ENCODE measurements at regions not wholly inside any gene's neighbourhood (a gene's known extent, or its start where the extent isn't known, plus 50 kb on each side); places are given as distances from the start of the nearest gene placed in this dataset.

DNA sequence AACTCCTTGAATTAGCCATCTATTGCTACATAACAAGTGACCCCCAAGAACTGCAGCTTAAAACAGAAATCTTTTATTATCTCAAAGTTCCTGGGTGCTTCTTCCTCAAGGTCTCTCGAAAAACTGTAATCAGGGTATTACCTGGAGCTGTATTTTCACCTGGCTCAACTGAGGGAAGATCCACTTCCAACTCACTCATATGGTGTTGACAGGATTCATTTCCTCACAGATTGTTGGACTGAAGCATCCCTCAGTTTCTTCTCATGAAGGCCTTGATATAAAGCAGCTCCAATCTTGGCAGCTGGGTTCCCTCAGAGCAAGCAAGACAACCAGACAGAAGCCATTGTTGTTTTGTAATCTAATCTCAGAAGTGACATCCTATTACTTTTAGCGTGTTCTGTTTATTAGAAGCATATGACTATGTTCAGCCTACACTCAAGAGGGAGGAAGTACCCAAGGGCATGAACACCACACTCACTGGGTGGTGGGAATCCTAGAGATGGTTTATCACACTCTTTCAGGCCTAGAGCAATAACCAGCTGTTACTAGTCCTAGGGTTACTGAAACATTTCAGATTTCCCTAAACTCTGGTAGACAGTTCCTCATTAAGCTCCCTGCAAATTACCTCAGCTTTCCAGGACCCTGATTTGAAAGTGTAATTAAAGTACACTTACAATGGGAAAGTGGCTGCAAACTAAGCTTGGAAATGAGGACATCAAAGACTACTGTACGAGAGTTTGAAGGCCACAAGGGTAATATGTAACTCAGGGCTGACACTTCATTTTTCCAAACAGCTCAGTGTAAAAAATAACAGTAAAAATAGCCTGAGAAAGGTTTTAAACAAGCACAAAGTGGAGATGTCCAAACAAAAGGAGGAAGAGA lies 222.2 kb downstream of the SEC23A start (continued):
- TF ChIP-seq ZNF773 (CRISPR knock-in tag; IDR thresholded peaks at IDR 0.05; ENCODE audit: borderline replicate concordance) (no peak), ZNF124 (CRISPR knock-in tag; IDR thresholded peaks at IDR 0.05) (no peak), ZNF142 (CRISPR knock-in tag; IDR thresholded peaks at IDR 0.05) (no peak), ISL2 (CRISPR knock-in tag; IDR thresholded peaks at IDR 0.05) (peak; percentile 65; the same call in 1 of the 2 replicates), ZBTB40 (IDR thresholded peaks at IDR 0.05) (no peak), ZBTB40 (CRISPR knock-in tag; IDR thresholded peaks at IDR 0.05) (no peak; the same call in 1 of the 2 replicates), CAMTA2 (CRISPR knock-in tag; IDR thresholded peaks at IDR 0.05; ENCODE audit: borderline replicate concordance) (no peak), ZNF549 (CRISPR knock-in tag; IDR thresholded peaks at IDR 0.05) (no peak), ZNF446 (CRISPR knock-in tag; IDR thresholded peaks at IDR 0.05) (no peak), ARNT2 (CRISPR knock-in tag; IDR thresholded peaks at IDR 0.05; ENCODE audit: low read depth) (no peak), PHF8 (CRISPR knock-in tag; IDR thresholded peaks at IDR 0.05) (no peak), NFIC (IDR thresholded peaks at IDR 0.05; ENCODE audit: low read length) (peak; percentile 42; the same call in 1 of the 2 replicates)
- TF ChIP-seq, protein P1, sequence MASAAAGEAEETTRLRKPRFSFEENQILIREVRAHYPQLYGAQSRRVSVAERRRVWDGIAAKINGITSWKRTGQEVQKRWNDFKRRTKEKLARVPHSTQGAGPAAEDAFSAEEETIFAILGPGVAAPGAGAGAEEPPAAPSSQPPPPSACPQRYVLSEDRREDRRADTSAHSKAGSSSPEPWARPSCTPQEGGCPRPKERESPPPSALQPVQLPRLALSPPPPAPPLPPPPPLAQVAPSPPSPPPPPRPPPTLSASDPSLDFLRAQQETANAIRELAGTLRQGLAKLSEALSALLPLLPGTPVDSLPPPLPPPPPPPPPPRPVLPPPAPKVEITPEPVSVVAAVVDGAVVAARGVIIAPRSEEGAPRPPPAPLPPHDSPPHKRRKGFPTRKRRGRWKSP (CRISPR knock-in tag; IDR thresholded peaks at IDR 0.05) = no peak

Measured in HepG2 (cell line).